PC-9 (cell line): ENCODE measurements at regions not wholly inside any gene's neighbourhood (a gene's known extent, or its start where the extent isn't known, plus 50 kb on each side); places are given as distances from the start of the nearest gene placed in this dataset.

Source experiments
- BruUV-seq: library from RNA; stranded (reverse); fragments of 400-500 nt; replicated peaks from 2 replicates; lab custom pipeline; 2021; lab: Mats Ljungman, UMichigan
- CTCF ChIA-PET: fragments of 300-600 bp; sonication (Branson Sonifier 250); formaldehyde crosslinking; loops from one replicate; lab custom pipeline; 2022; ENCODE audit warnings: antibody characterized with exemption; lab: Charles Lee
- POLR2A ChIA-PET: fragments of 300-600 bp; sonication (Branson Sonifier 250); formaldehyde crosslinking; loops from one replicate; lab custom pipeline; 2022; ENCODE audit warnings: antibody characterized with exemption; ENCODE audit not compliant: unreplicated experiment; lab: Charles Lee
- DNase-seq, 2 experiments: peaks; one replicate each; pipeline versions ENCODE4 v3.0.0 to v3.0.0-alpha.2; 2015 to 2022; ENCODE audit warnings: mixed read lengths in 1 of 2
- H2AFZ ChIP-seq: fragments of 200-600 bp; sonication (generic); 2 replicates; pipeline ENCODE4 v1.8.1; 2017; ENCODE audit warnings: antibody characterized with exemption
- H3F3A ChIP-seq: fragments of 200-600 bp; sonication (generic); 2 replicates; pipeline ENCODE4 v1.8.1; 2017; ENCODE audit warnings: antibody characterized with exemption, mild to moderate bottlenecking, low read depth; ENCODE audit not compliant: insufficient read depth
- H3K27ac ChIP-seq: fragments of 200-600 bp; sonication (generic); 2 replicates; pipeline ENCODE4 v1.6.1; 2016; ENCODE audit warnings: mixed run types
- H3K27me3 ChIP-seq: fragments of 200-600 bp; sonication (generic); 2 replicates; pipeline ENCODE4 v1.6.1; 2016; ENCODE audit warnings: low read depth, mixed run types; ENCODE audit not compliant: insufficient read depth
- H3K36me3 ChIP-seq: fragments of 200-600 bp; sonication (generic); 2 replicates; pipeline ENCODE4 v1.6.1; 2016; ENCODE audit warnings: low read depth, mixed run types
- H3K4me1 ChIP-seq: fragments of 200-600 bp; sonication (generic); replicated peaks from 2 replicates; pipeline ENCODE4 v1.6.1; 2016; ENCODE audit warnings: mixed run types; ENCODE audit not compliant: insufficient read depth
- H3K4me2 ChIP-seq: fragments of 200-600 bp; sonication (generic); 2 replicates; pipeline ENCODE4 v1.6.1; 2017; ENCODE audit warnings: mixed run types
- H3K4me3 ChIP-seq: fragments of 200-600 bp; sonication (generic); 2 replicates; pipeline ENCODE4 v1.6.1; 2016; ENCODE audit warnings: mixed run types
- H3K79me2 ChIP-seq: fragments of 200-600 bp; sonication (generic); 2 replicates; pipeline ENCODE4 v1.6.1; 2017; ENCODE audit warnings: low read depth, mixed run types
- H3K9me2 ChIP-seq: fragments of 200-600 bp; sonication (generic); 2 replicates; pipeline ENCODE4 v1.8.1; 2017; ENCODE audit warnings: mild to moderate bottlenecking; ENCODE audit not compliant: insufficient read depth
- H3K9me3 ChIP-seq: fragments of 200-600 bp; sonication (generic); 2 replicates; pipeline ENCODE4 v1.8.1; 2016; ENCODE audit warnings: low read depth; ENCODE audit not compliant: insufficient read depth
- H4K20me1 ChIP-seq: fragments of 200-600 bp; sonication (generic); 2 replicates; pipeline ENCODE4 v1.8.1; 2017; ENCODE audit not compliant: insufficient read depth
- EZH2 ChIP-seq: fragments of 200-600 bp; sonication (generic); IDR thresholded peaks from 2 replicates; pipeline ENCODE4 v1.8.0; 2017; ENCODE audit warnings: antibody characterized with exemption, low read depth
- intact Hi-C: fragments of 100-400 bp; cut with micrococcal nuclease; formaldehyde crosslinking; loops from one replicate; pipeline ENCODE4 v1.10.0; 2022; ENCODE audit not compliant: unreplicated experiment
- TF ChIP-seq, protein P1 (sequence below): fragments of 200-600 bp; sonication (generic); conservative IDR thresholded peaks from 2 replicates; pipeline ENCODE4 v1.6.1; 2017; ENCODE audit warnings: mixed run types, antibody characterized with exemption, mild to moderate bottlenecking, moderate library complexity

GRCh38 chr6:21678990-21679389 lies 85.4 kb downstream of the SOX4 start:
- ChIA-PET CTCF (no interaction called here), POLR2A (no interaction called here)
- no peak overlapping the region for H3K27ac ChIP-seq
- no peak overlapping the region for H3K4me2 ChIP-seq
- DNase-seq = peak; percentile 40 to 76
- H3K79me2 ChIP-seq = no peaks in the 10 kb centered on the region
- H3K36me3 ChIP-seq = no peaks in the 10 kb centered on the region
- peaks cover 14% of the 10 kb centered on the region; the same call in 1 of the 2 replicates for H3K4me1 ChIP-seq
- H2AFZ ChIP-seq = no peak overlapping the region
- no peaks in the 10 kb centered on the region for H4K20me1 ChIP-seq
- TF ChIP-seq, protein P1, sequence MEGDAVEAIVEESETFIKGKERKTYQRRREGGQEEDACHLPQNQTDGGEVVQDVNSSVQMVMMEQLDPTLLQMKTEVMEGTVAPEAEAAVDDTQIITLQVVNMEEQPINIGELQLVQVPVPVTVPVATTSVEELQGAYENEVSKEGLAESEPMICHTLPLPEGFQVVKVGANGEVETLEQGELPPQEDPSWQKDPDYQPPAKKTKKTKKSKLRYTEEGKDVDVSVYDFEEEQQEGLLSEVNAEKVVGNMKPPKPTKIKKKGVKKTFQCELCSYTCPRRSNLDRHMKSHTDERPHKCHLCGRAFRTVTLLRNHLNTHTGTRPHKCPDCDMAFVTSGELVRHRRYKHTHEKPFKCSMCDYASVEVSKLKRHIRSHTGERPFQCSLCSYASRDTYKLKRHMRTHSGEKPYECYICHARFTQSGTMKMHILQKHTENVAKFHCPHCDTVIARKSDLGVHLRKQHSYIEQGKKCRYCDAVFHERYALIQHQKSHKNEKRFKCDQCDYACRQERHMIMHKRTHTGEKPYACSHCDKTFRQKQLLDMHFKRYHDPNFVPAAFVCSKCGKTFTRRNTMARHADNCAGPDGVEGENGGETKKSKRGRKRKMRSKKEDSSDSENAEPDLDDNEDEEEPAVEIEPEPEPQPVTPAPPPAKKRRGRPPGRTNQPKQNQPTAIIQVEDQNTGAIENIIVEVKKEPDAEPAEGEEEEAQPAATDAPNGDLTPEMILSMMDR = no peak
- TF ChIP-seq EZH2 = no peak
- H3K9me2 ChIP-seq = no peaks in the 10 kb centered on the region
- no peaks in the 10 kb centered on the region for H3K9me3 ChIP-seq
- H3K27me3 ChIP-seq = no peaks in the 10 kb centered on the region
- peaks cover 3% of the 10 kb centered on the region; the same call in 1 of the 2 replicates for H3F3A ChIP-seq
- intact Hi-C loops = loop anchor here (2.0 kb wide), 3 partner anchors 52 to 80 kb away; no protein-coding TSS in a partner anchor
- BruUV-seq = no TSS peak
- H3K4me3 ChIP-seq = no peak overlapping the region

DNA sequence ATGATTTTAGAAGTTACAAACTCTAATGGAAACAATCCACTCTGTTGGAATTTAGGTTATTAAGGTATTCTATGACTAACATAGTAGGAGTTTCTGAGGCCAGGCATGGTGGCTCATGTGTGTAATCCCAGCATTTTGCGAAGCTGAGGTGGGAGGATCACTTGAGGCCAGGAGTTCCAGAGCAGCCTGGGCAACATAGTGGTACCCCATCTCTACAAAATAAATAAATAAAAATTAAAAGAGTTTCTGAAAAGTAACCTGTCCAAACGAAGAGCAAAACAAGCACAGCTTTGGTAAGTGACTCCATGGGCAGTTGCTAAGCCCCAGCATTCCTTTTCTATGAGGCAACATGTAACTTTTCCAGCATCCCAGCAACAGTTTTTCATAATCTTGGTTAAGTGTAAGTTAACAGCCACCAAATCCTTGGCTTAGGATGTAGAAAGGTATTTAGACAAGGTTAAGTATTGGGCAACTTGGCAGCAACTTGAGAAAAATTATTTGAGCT lies 86.3 kb downstream of the SOX4 start:
- Histone ChIP-seq H3K4me1 (peaks cover 14% of the 10 kb centered on the region; the same call in 1 of the 2 replicates), H3K4me3 (no peak overlapping the region), H3K9me3 (no peaks in the 10 kb centered on the region), H3F3A (peaks cover 3% of the 10 kb centered on the region; the same call in 1 of the 2 replicates), H2AFZ (no peak overlapping the region), H4K20me1 (no peaks in the 10 kb centered on the region), H3K27ac (no peak overlapping the region; the same call in 1 of the 2 replicates), H3K79me2 (no peaks in the 10 kb centered on the region), H3K36me3 (no peaks in the 10 kb centered on the region), H3K9me2 (no peaks in the 10 kb centered on the region), H3K27me3 (no peaks in the 10 kb centered on the region), H3K4me2 (peak overlapping the region; percentile 5; the same call in 1 of the 2 replicates)
- ChIA-PET POLR2A (interaction anchor here (0.6 to 0.7 kb wide), 3 partner anchors 74 to 84 kb away, joined by 3 to 4 read pairs (median 4); no protein-coding TSS in a partner anchor), CTCF (no interaction called here)
- TF ChIP-seq EZH2 = no peak
- TF ChIP-seq, protein P1 = no peak
- intact Hi-C loops = loop anchor here (2.0 kb wide), 3 partner anchors 51 to 81 kb away; no protein-coding TSS in a partner anchor
- BruUV-seq = no TSS peak
- DNase-seq = peak; percentile 40 to 72

DNA sequence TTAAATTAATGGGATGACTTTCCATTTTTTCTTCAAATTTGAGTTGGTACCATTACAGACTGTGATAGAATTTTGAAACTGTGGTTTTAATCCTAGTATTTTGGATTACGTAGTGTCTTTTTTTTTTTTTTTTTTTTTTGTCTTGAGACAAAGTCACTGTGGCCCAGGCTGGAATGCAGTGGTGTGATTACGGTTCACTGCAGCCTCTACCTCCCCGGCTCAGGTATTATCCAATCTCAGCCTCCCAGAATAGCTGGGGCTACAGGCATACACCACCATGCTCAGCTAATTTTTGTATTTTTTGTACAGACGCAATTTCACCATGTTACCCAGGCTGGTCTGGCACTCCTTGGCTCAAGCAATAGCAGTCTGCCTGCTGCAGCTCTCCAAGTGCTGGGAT lies 87.1 kb downstream of the SOX4 start:
- Histone ChIP-seq H3K9me2 (no peaks in the 10 kb centered on the region), H3F3A (peaks cover 3% of the 10 kb centered on the region; the same call in 1 of the 2 replicates), H3K79me2 (no peaks in the 10 kb centered on the region), H3K4me2 (no peak overlapping the region), H3K27ac (no peak overlapping the region), H3K36me3 (no peaks in the 10 kb centered on the region), H4K20me1 (no peaks in the 10 kb centered on the region), H3K9me3 (no peaks in the 10 kb centered on the region), H2AFZ (no peak overlapping the region), H3K4me1 (peaks cover 14% of the 10 kb centered on the region; the same call in 1 of the 2 replicates), H3K27me3 (no peaks in the 10 kb centered on the region), H3K4me3 (no peak overlapping the region)
- ChIA-PET CTCF (no interaction called here), POLR2A (interaction anchor here (0.6 to 0.7 kb wide), 3 partner anchors 73 to 85 kb away, joined by 3 to 4 read pairs (median 4); no protein-coding TSS in a partner anchor)
- DNase-seq = no peak
- intact Hi-C loops = no loop called here
- BruUV-seq = no TSS peak
- no peak for TF ChIP-seq EZH2
- TF ChIP-seq, protein P1 = no peak
